Liver (tissue), 8 donors: ENCODE measurements at regions not wholly inside any gene's neighbourhood (a gene's known extent, or its start where the extent isn't known, plus 50 kb on each side); places are given as distances from the start of the nearest gene placed in this dataset.
A peak's percentile ranks its signal among the peaks of the same experiment; 100 is the strongest.
"Not testable (repeated sequence)": the region's sequence is repeated elsewhere in the genome, so short reads cannot be mapped to it uniquely, and the experiment has no call there.

Experiments
- DNase-seq: peaks from one replicate; pipeline ENCODE4 v3.0.0-alpha.2; 2017; ENCODE audit warnings: low spot score
- H3K27ac ChIP-seq, 2 donors: one replicate each; pipeline ENCODE4 v1.7.0; 2013; ENCODE audit warnings: inconsistent platforms in 2 of 2, low read length in 2 of 2, control low read depth in 1 of 2, low read depth in 1 of 2, mild to moderate bottlenecking in 1 of 2
- H3K27me3 ChIP-seq, 4 donors: one replicate each; pipeline versions ENCODE4 v1.6.1 to v1.7.0; 2013; ENCODE audit warnings: low read length in 3 of 4, inconsistent platforms in 1 of 4, mild to moderate bottlenecking in 1 of 4, moderate library complexity in 1 of 4; ENCODE audit not compliant: control insufficient read depth in 4 of 4, insufficient read depth in 4 of 4
- H3K36me3 ChIP-seq, 4 donors: one replicate each; pipeline versions ENCODE4 v1.6.1 to v1.7.0; 2013; ENCODE audit warnings: low read length in 3 of 4, mild to moderate bottlenecking in 3 of 4, low read depth in 1 of 4, moderate library complexity in 1 of 4; ENCODE audit not compliant: control insufficient read depth in 4 of 4, insufficient read depth in 3 of 4
- H3K4me1 ChIP-seq, 4 donors: one replicate each; pipeline versions ENCODE4 v1.6.1 to v1.7.0; 2013; ENCODE audit warnings: low read length in 3 of 4, mild to moderate bottlenecking in 3 of 4, moderate library complexity in 1 of 4; ENCODE audit not compliant: control insufficient read depth in 4 of 4, insufficient read depth in 4 of 4
- H3K4me3 ChIP-seq, 3 donors: one replicate each; pipeline versions ENCODE4 v1.6.1 to v1.7.0; 2013; ENCODE audit warnings: low read length in 3 of 3, control low read depth in 1 of 3, low read depth in 1 of 3, mild to moderate bottlenecking in 1 of 3
- H3K9ac ChIP-seq, 2 donors: one replicate each; pipeline ENCODE4 v1.7.0; 2013; ENCODE audit warnings: low read length in 2 of 2, mild to moderate bottlenecking in 2 of 2, moderate library complexity in 2 of 2, control low read depth in 1 of 2, low read depth in 1 of 2
- H3K9me3 ChIP-seq, 4 donors: one replicate each; pipeline versions ENCODE4 v1.6.1 to v1.7.0; 2013; ENCODE audit warnings: low read length in 3 of 4; ENCODE audit not compliant: control insufficient read depth in 4 of 4
- EGR1 ChIP-seq, 2 donors: IDR thresholded peaks; 2 replicates each; pipeline ENCODE4 v1.6.1; 2016 to 2018; ENCODE audit warnings: antibody characterized with exemption in 2 of 2, low read depth in 2 of 2
- FOXA1 ChIP-seq: IDR thresholded peaks from 2 replicates; pipeline ENCODE4 v1.6.1; 2016; ENCODE audit warnings: antibody characterized with exemption
- FOXA2 ChIP-seq: IDR thresholded peaks from 2 replicates; pipeline ENCODE4 v1.6.1; 2016; ENCODE audit warnings: antibody characterized with exemption
- GABPA ChIP-seq, 2 donors: IDR thresholded peaks in 1 of 2; conservative IDR thresholded peaks in 1 of 2; 2 replicates each; pipeline ENCODE4 v1.6.1; 2016; ENCODE audit warnings: antibody characterized with exemption in 2 of 2, mild to moderate bottlenecking in 1 of 2, moderate library complexity in 1 of 2
- HNF4A ChIP-seq, 2 donors: conservative IDR thresholded peaks; 2 replicates each; pipeline ENCODE4 v1.6.1; 2016; ENCODE audit warnings: antibody characterized with exemption in 2 of 2, mild to moderate bottlenecking in 2 of 2
- HNF4G ChIP-seq: IDR thresholded peaks from 2 replicates; pipeline ENCODE4 v1.6.1; 2016; ENCODE audit warnings: antibody characterized with exemption
- JUND ChIP-seq, 2 donors: IDR thresholded peaks; 2 replicates each; pipeline ENCODE4 v1.6.1; 2016; ENCODE audit warnings: antibody characterized with exemption in 2 of 2
- NR2F2 ChIP-seq: IDR thresholded peaks from 2 replicates; pipeline ENCODE4 v1.6.1; 2016; ENCODE audit warnings: antibody characterized with exemption
- RAD21 ChIP-seq, 2 donors: IDR thresholded peaks; 2 replicates each; pipeline ENCODE4 v1.6.1; 2016; ENCODE audit warnings: antibody characterized with exemption in 2 of 2, mild to moderate bottlenecking in 2 of 2
- REST ChIP-seq: IDR thresholded peaks from 2 replicates; pipeline ENCODE4 v1.6.1; 2016; ENCODE audit warnings: antibody characterized with exemption, mild to moderate bottlenecking
- RXRA ChIP-seq, 2 donors: IDR thresholded peaks; 2 replicates each; pipeline ENCODE4 v1.6.1; 2017 to 2018; ENCODE audit warnings: antibody characterized with exemption in 2 of 2, mild to moderate bottlenecking in 1 of 2
- SP1 ChIP-seq: IDR thresholded peaks from 2 replicates; pipeline ENCODE4 v1.6.1; 2018; ENCODE audit warnings: antibody characterized with exemption, mild to moderate bottlenecking
- TAF1 ChIP-seq: conservative IDR thresholded peaks from 2 replicates; pipeline ENCODE4 v1.6.1; 2016; ENCODE audit warnings: antibody characterized with exemption, mild to moderate bottlenecking
- YY1 ChIP-seq: IDR thresholded peaks from 2 replicates; pipeline ENCODE4 v1.6.1; 2016; ENCODE audit warnings: antibody characterized with exemption, mild to moderate bottlenecking
- WGBS: extraction: QIAGEN DNeasy Blood & Tissue Kit; methylation state at CpG from one replicate; pipeline ENCODE4 v1.1.7; 2013; 5-methylcytosine and 5-hydroxymethylcytosine counted together
- TF ChIP-seq, protein P1 (sequence below): IDR thresholded peaks from 2 replicates; pipeline ENCODE4 v1.6.1; 2016; ENCODE audit warnings: antibody characterized with exemption
- TF ChIP-seq, protein P2 (sequence below): IDR thresholded peaks from 2 replicates; pipeline ENCODE4 v1.6.1; 2016; ENCODE audit warnings: antibody characterized with exemption
- TF ChIP-seq, protein P3 (sequence below): fragments of 150-350 bp; IDR thresholded peaks from 2 replicates; pipeline ENCODE4 v1.5.1; 2017; ENCODE audit warnings: improper control_type of control experiment, low read depth, low read length; ENCODE audit not compliant: missing input control
- TF ChIP-seq, protein P4 (sequence below): IDR thresholded peaks from 2 replicates; pipeline ENCODE4 v1.6.1; 2016; ENCODE audit warnings: antibody characterized with exemption
- donor health status: healthy.
- donor health status: healthy.
- donor health status: healthy.
- donor health status: healthy.
- donor health status: healthy.

- Histone ChIP-seq H3K4me1 (peaks cover 0 to 10% (median 4%) of the 10 kb centered on the region in 4 donors), H3K27ac (peak overlapping the region in 1 of 2 donors; percentile 5), H3K9ac (no peak overlapping the region), H3K9me3 (peaks cover 0 to 6% (median 1%) of the 10 kb centered on the region in 4 donors), H3K4me3 (no peak overlapping the region), H3K36me3 (no peaks in the 10 kb centered on the region), H3K27me3 (no peaks in the 10 kb centered on the region)
- DNase-seq: no peak
- TF ChIP-seq HNF4A (conservative IDR thresholded peaks at IDR 0.05) (peak; percentile 43 to 64), RAD21 (IDR thresholded peaks at IDR 0.05) (peak; percentile 37 to 44), RXRA (IDR thresholded peaks at IDR 0.05) (peak; percentile 44 to 51), NR2F2 (no peak), YY1 (peak; percentile 37), FOXA1 (no peak)
- TF ChIP-seq, protein P1, sequence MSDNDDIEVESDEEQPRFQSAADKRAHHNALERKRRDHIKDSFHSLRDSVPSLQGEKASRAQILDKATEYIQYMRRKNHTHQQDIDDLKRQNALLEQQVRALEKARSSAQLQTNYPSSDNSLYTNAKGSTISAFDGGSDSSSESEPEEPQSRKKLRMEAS: peak; percentile 24
- WGBS: 56% methylated on average over 8 of the region's 8 CpGs
Observed at GRCh38 chr12:68984796-68985573, 52.0 kb upstream of the CPM start.

GRCh38 chr12:68997526-68997925 lies 64.6 kb upstream of the CPM start:
- not testable (repeated sequence) for H3K4me1 ChIP-seq, DNase-seq, H3K9ac ChIP-seq, H3K36me3 ChIP-seq, H3K9me3 ChIP-seq, H3K27ac ChIP-seq, H3K27me3 ChIP-seq, H3K4me3 ChIP-seq
- WGBS: 95% methylated on average over 4 of the region's 4 CpGs

GRCh38 chr12:68998041-68998440 lies 65.1 kb upstream of the CPM start:
- Histone ChIP-seq H3K36me3 (no peaks in the 10 kb centered on the region), H3K9ac (no peak overlapping the region), H3K27ac (no peak overlapping the region), H3K27me3 (no peaks in the 10 kb centered on the region), H3K9me3 (peaks cover 0 to 2% (median 0%) of the 10 kb centered on the region in 4 donors), H3K4me3 (no peak overlapping the region), H3K4me1 (no peaks in the 10 kb centered on the region)
- WGBS: 78% methylated on average over 1 of the region's 1 CpG
- TF ChIP-seq NR2F2: no peak
- no peak for TF ChIP-seq HNF4G
- TF ChIP-seq RAD21 (IDR thresholded peaks at IDR 0.05): no peak
- TF ChIP-seq, protein P2, sequence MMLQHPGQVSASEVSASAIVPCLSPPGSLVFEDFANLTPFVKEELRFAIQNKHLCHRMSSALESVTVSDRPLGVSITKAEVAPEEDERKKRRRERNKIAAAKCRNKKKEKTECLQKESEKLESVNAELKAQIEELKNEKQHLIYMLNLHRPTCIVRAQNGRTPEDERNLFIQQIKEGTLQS: no peak
- TF ChIP-seq SP1: no peak
- TF ChIP-seq, protein P1: no peak
- TF ChIP-seq JUND (IDR thresholded peaks at IDR 0.05): no peak
- TF ChIP-seq, protein P3, sequence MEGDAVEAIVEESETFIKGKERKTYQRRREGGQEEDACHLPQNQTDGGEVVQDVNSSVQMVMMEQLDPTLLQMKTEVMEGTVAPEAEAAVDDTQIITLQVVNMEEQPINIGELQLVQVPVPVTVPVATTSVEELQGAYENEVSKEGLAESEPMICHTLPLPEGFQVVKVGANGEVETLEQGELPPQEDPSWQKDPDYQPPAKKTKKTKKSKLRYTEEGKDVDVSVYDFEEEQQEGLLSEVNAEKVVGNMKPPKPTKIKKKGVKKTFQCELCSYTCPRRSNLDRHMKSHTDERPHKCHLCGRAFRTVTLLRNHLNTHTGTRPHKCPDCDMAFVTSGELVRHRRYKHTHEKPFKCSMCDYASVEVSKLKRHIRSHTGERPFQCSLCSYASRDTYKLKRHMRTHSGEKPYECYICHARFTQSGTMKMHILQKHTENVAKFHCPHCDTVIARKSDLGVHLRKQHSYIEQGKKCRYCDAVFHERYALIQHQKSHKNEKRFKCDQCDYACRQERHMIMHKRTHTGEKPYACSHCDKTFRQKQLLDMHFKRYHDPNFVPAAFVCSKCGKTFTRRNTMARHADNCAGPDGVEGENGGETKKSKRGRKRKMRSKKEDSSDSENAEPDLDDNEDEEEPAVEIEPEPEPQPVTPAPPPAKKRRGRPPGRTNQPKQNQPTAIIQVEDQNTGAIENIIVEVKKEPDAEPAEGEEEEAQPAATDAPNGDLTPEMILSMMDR: no peak
- TF ChIP-seq, protein P4, sequence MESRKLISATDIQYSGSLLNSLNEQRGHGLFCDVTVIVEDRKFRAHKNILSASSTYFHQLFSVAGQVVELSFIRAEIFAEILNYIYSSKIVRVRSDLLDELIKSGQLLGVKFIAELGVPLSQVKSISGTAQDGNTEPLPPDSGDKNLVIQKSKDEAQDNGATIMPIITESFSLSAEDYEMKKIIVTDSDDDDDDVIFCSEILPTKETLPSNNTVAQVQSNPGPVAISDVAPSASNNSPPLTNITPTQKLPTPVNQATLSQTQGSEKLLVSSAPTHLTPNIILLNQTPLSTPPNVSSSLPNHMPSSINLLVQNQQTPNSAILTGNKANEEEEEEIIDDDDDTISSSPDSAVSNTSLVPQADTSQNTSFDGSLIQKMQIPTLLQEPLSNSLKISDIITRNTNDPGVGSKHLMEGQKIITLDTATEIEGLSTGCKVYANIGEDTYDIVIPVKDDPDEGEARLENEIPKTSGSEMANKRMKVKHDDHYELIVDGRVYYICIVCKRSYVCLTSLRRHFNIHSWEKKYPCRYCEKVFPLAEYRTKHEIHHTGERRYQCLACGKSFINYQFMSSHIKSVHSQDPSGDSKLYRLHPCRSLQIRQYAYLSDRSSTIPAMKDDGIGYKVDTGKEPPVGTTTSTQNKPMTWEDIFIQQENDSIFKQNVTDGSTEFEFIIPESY: no peak
- no peak for TF ChIP-seq FOXA1
- no peak for TF ChIP-seq EGR1 (IDR thresholded peaks at IDR 0.05; ENCODE audit: low read depth in 2 of 2)
- no peak for TF ChIP-seq REST
- no peak for TF ChIP-seq GABPA (IDR thresholded peaks at IDR 0.05 in 1 of 2, conservative IDR thresholded peaks at IDR 0.05 in 1 of 2)
- TF ChIP-seq YY1: no peak
- TF ChIP-seq FOXA2: no peak
- TF ChIP-seq RXRA (IDR thresholded peaks at IDR 0.05): no peak
- TF ChIP-seq TAF1: no peak
- no peak for TF ChIP-seq HNF4A (conservative IDR thresholded peaks at IDR 0.05)
- no peak for DNase-seq
